HUES64 (cell line): ENCODE measurements at regions not wholly inside any gene's neighbourhood (a gene's known extent, or its start where the extent isn't known, plus 50 kb on each side); places are given as distances from the start of the nearest gene placed in this dataset.
"Not testable (repeated sequence)": the region's sequence is repeated elsewhere in the genome, so short reads cannot be mapped to it uniquely, and the experiment has no call there.

Source experiments
- H3K27ac ChIP-seq: 2 replicates; pipeline ENCODE4 v1.7.0; 2013; ENCODE audit warnings: low read depth, low read length, inconsistent platforms
- H3K27me3 ChIP-seq: 2 replicates; pipeline ENCODE4 v1.6.1; 2013; ENCODE audit warnings: mild to moderate bottlenecking, low read length; ENCODE audit not compliant: insufficient read depth
- H3K36me3 ChIP-seq: 2 replicates; pipeline ENCODE4 v1.6.1; 2013; ENCODE audit warnings: mild to moderate bottlenecking, low read length; ENCODE audit not compliant: insufficient read depth
- H3K4me1 ChIP-seq: 2 replicates; pipeline ENCODE4 v1.6.1; 2013; ENCODE audit warnings: mild to moderate bottlenecking, low read length, moderate library complexity; ENCODE audit not compliant: insufficient read depth
- H3K4me3 ChIP-seq: 2 replicates; pipeline ENCODE4 v1.5.1; 2013; ENCODE audit warnings: mild to moderate bottlenecking, low read length, moderate library complexity
- H3K9ac ChIP-seq: 2 replicates; pipeline ENCODE4 v1.6.1; 2013; ENCODE audit warnings: mild to moderate bottlenecking, low read depth, low read length
- H3K9me3 ChIP-seq: 2 replicates; pipeline ENCODE4 v1.6.1; 2013; ENCODE audit warnings: low read depth, low read length; ENCODE audit not compliant: insufficient read depth
- WGBS: fragments of 150-250, 120-280 bp; methylation state at CpG from one replicate; pipeline ENCODE4 v1.1.7; 2013; ENCODE audit warnings: missing lambda C conversion rate; 5-methylcytosine and 5-hydroxymethylcytosine counted together

- Histone ChIP-seq H3K27ac (no peak overlapping the region), H3K4me1 (no peaks in the 10 kb centered on the region), H3K36me3 (no peaks in the 10 kb centered on the region), H3K4me3 (no peak overlapping the region), H3K9ac (no peak overlapping the region), H3K27me3 (no peaks in the 10 kb centered on the region), H3K9me3 (no peaks in the 10 kb centered on the region)
- 98% methylated on average over 2 of the region's 2 CpGs for WGBS
Measured at GRCh38 chr12:73623421-73623820, 914.2 kb upstream of the ATXN7L3B start.

GRCh38 chr12:73625226-73625625, 912.4 kb upstream of the ATXN7L3B start:
- no peaks in the 10 kb centered on the region for H3K27me3 ChIP-seq
- no peak overlapping the region for H3K4me3 ChIP-seq
- no peaks in the 10 kb centered on the region for H3K9me3 ChIP-seq
- peaks cover 9% of the 10 kb centered on the region for H3K4me1 ChIP-seq
- H3K36me3 ChIP-seq: no peaks in the 10 kb centered on the region
- no peak overlapping the region for H3K9ac ChIP-seq
- no peak overlapping the region for H3K27ac ChIP-seq

GRCh38 chr12:73629171-73629570, 908.5 kb upstream of the ATXN7L3B start:
- Histone ChIP-seq H3K27me3 (no peaks in the 10 kb centered on the region), H3K9me3 (no peaks in the 10 kb centered on the region), H3K36me3 (no peaks in the 10 kb centered on the region), H3K4me3 (no peak overlapping the region), H3K9ac (no peak overlapping the region), H3K4me1 (peaks cover 27% of the 10 kb centered on the region), H3K27ac (0 out of 2 replicates have a peak overlapping the region, but pooled peaks have one; percentile 19)
- WGBS: 93% methylated on average over 4 of the region's 5 CpGs

DNA sequence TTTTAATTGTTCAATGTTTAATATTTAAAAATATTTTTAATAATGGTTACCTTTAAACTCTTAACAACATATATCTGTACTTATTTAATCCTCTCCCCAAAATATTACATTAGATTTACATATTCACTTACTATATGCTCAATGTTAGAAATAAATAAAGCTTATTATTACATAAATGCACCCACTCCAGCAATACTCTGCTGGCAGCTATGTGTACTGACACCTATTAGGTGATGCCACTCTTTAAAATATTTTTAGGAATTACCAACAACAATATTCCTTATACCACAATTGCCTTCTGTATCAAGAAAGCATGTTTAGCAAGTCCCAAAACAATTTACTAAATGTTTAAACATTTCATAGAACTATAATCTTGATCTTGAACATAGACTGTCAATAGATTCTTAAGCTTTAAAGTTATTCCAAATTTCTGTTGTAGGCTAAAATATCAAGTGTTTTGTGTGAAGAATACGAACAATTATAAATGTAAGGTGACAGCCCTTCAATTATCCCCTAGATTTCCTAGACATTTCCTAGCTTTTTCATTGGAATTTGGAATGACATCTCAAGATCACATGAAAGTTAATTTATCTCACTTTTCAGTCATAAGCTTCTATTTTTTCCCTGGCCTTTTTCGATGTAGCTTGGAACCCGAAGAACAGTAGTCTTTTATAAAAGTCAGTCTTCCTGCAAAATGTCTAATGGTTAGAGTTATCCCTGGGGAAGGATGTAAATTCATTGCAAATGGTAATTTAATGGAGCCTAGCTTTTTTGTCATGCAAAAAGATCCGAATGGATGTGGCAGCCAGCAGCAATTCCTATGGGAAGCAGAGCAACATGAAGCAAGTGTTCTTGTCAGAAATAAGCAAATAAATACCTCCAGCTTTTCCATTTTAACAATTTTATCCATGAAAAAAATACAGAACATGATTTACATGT, 907.5 kb upstream of the ATXN7L3B start:
- 34% methylated on average over 4 of the region's 4 CpGs for WGBS
- H3K4me3 ChIP-seq: no peak overlapping the region; the same call in 1 of the 2 replicates
- peak overlapping the region; percentile 37; the same call in 1 of the 2 replicates for H3K27ac ChIP-seq
- H3K9ac ChIP-seq: no peak overlapping the region
- no peaks in the 10 kb centered on the region for H3K27me3 ChIP-seq
- H3K36me3 ChIP-seq: no peaks in the 10 kb centered on the region
- no peaks in the 10 kb centered on the region for H3K9me3 ChIP-seq
- H3K4me1 ChIP-seq: peaks cover 27% of the 10 kb centered on the region

DNA sequence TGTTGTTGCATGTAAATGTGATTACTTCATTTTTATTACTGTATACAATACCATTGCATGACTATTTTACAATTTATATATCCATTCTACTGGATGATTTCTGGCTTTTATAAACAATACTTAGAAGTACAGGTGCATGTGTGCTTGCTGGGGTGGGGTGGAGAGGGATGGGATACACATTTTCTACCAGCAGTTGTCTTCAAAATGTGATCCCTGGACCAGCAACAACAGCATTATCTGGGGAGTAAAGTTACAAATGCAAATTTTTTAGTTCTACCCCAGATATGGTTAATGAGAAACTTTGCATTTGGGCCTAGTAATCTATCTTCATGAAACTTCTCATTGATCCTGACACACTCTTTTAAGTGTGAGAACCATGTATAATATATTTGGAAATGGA, 905.4 kb upstream of the ATXN7L3B start:
- H3K9me3 ChIP-seq: no peaks in the 10 kb centered on the region
- H3K27ac ChIP-seq: no peak overlapping the region
- no peak overlapping the region for H3K9ac ChIP-seq
- H3K36me3 ChIP-seq: no peaks in the 10 kb centered on the region
- H3K27me3 ChIP-seq: no peaks in the 10 kb centered on the region
- H3K4me1 ChIP-seq: peaks cover 27% of the 10 kb centered on the region
- H3K4me3 ChIP-seq: no peak overlapping the region

DNA sequence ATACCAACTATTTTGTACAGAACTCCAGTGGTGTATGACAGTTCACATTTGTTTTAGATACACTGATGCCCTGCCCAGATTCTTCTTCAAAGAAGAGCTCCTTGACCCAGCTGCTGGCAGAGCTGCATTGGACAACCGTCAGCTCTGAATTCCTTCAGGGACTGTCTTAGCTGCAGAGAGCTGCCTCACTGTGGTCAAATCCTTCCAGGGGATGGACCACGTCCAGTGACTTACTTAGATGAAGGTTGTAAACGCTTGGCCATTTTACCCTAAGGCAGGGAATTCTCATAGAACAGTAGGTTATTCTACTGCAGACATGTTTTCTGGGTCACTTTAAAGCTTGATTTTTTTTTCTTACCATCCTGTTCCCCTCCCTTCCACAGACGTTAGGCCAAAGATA, 905.0 kb upstream of the ATXN7L3B start:
- H3K9me3 ChIP-seq: no peaks in the 10 kb centered on the region
- 91% methylated on average over 4 of the region's 4 CpGs for WGBS
- no peaks in the 10 kb centered on the region for H3K36me3 ChIP-seq
- H3K27me3 ChIP-seq: no peaks in the 10 kb centered on the region
- no peak overlapping the region for H3K4me3 ChIP-seq
- H3K4me1 ChIP-seq: peaks cover 27% of the 10 kb centered on the region
- no peak overlapping the region for H3K27ac ChIP-seq
- no peak overlapping the region for H3K9ac ChIP-seq

GRCh38 chr12:73639397-73639796, 898.2 kb upstream of the ATXN7L3B start:
- not testable (repeated sequence) for H3K27ac ChIP-seq, H3K9ac ChIP-seq, H3K9me3 ChIP-seq, H3K36me3 ChIP-seq, H3K27me3 ChIP-seq, H3K4me3 ChIP-seq, H3K4me1 ChIP-seq
- WGBS: 96% methylated on average over 5 of the region's 5 CpGs

- Histone ChIP-seq H3K4me3 (no peak overlapping the region), H3K27me3 (no peaks in the 10 kb centered on the region), H3K9ac (no peak overlapping the region), H3K27ac (no peak overlapping the region), H3K4me1 (no peaks in the 10 kb centered on the region), H3K9me3 (peaks cover 23% of the 10 kb centered on the region), H3K36me3 (no peaks in the 10 kb centered on the region)
- WGBS: 74% methylated on average over 5 of the region's 5 CpGs
Measured at GRCh38 chr12:73656375-73656774, 881.3 kb upstream of the ATXN7L3B start.

GRCh38 chr12:73659802-73660201, 877.8 kb upstream of the ATXN7L3B start:
- no peaks in the 10 kb centered on the region for H3K4me1 ChIP-seq
- no peaks in the 10 kb centered on the region for H3K36me3 ChIP-seq
- no peak overlapping the region for H3K9ac ChIP-seq
- whole genome bisulfite sequencing: 71% methylated on average over 1 of the region's 1 CpG
- no peak overlapping the region for H3K27ac ChIP-seq
- no peaks in the 10 kb centered on the region for H3K27me3 ChIP-seq
- no peaks in the 10 kb centered on the region for H3K9me3 ChIP-seq
- no peak overlapping the region for H3K4me3 ChIP-seq

DNA sequence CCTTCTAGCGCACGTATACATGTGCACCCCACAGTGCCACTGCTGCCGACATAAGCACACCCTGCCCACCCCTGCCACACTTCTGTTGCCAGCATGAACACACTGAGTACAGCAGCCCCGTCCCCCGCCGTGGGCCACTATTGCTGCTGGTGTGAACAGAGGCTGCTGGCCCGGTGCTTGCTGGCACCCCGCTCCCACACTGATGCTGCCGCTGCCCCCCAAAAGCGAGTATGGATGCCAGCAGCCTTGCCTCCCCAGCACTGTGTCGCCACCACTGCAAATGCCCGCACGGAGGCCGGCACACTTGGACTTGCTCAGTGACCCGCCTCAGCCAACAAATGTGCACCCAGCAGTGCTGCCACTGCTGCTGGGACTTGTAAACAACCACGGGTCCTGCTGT, 872.4 kb upstream of the ATXN7L3B start:
- Histone ChIP-seq H3K9me3 (no peaks in the 10 kb centered on the region), H3K36me3 (no peaks in the 10 kb centered on the region)
- 97% methylated on average over 16 of the region's 16 CpGs for WGBS

GRCh38 chr12:73671550-73671949, 866.1 kb upstream of the ATXN7L3B start:
- H3K9me3 ChIP-seq, H3K4me3 ChIP-seq, H3K36me3 ChIP-seq, H3K27me3 ChIP-seq, H3K27ac ChIP-seq, H3K4me1 ChIP-seq, H3K9ac ChIP-seq: not testable (repeated sequence)
- WGBS: 94% methylated on average over 3 of the region's 3 CpGs

More for the DNA sequence above, 872.4 kb upstream of the ATXN7L3B start:
- no peak overlapping the region for H3K27ac ChIP-seq
- no peaks in the 10 kb centered on the region for H3K4me1 ChIP-seq
- no peaks in the 10 kb centered on the region for H3K27me3 ChIP-seq
- no peak overlapping the region for H3K4me3 ChIP-seq
- no peak overlapping the region for H3K9ac ChIP-seq
